ENCODE measurements at regions not wholly inside any gene's neighbourhood (a gene's known extent, or its start where the extent isn't known, plus 50 kb on each side); places are given as distances from the start of the nearest gene placed in this dataset.

GRCh38 chr5:141778206-141778605 is 96.2 kb upstream of the ARAP3 start:
- no peak overlapping the region for H3K4me3 ChIP-seq (ENCODE audit: extremely low read depth in 1 of 4, insufficient read depth in 2 of 4, low read depth in 3 of 4, low read length in 4 of 4)
- no peak for TF ChIP-seq CEBPB (IDR thresholded peaks at IDR 0.05; ENCODE audit: low read depth, low read length)

More at GRCh38 chr5:141778206-141778605, 96.2 kb upstream of the ARAP3 start:
- Histone ChIP-seq H4K5ac (ENCODE audit: insufficient read length, low read depth, low read length) (no peak overlapping the region), H3K9ac (replicated peaks in 1 of 4; ENCODE audit: extremely low read depth in 1 of 4, low read depth in 3 of 4, low read length in 3 of 4) (no peak overlapping the region), H3K56ac (replicated peaks; ENCODE audit: insufficient read length, low read depth, low read length) (no peak overlapping the region), H3K18ac (ENCODE audit: extremely low read depth, low read length) (no peak overlapping the region), H3K4me2 (ENCODE audit: insufficient read depth in 1 of 2, low read depth in 2 of 2, low read length in 2 of 2) (no peak overlapping the region), H2BK20ac (ENCODE audit: low read length) (peak overlapping the region; percentile 90; the same call in 1 of the 2 replicates), H3K36me3 (ENCODE audit: control insufficient read depth in 2 of 4, insufficient read depth in 4 of 4, low read length in 3 of 4) (no peaks in the 10 kb centered on the region), H2BK120ac (replicated peaks; ENCODE audit: low read depth, low read length) (no peak overlapping the region), H3K14ac (ENCODE audit: insufficient read length) (no peak overlapping the region), H2BK5ac (ENCODE audit: low read depth, low read length) (no peak overlapping the region), H2AFZ (ENCODE audit: low read length) (no peak overlapping the region), H3K23ac (ENCODE audit: insufficient read length) (no peak overlapping the region), H4K20me1 (replicated peaks in 1 of 2; ENCODE audit: control insufficient read depth in 1 of 2, insufficient read depth in 2 of 2, low read length in 2 of 2) (no peaks in the 10 kb centered on the region), H3K23me2 (ENCODE audit: low read depth, low read length) (no peaks in the 10 kb centered on the region; the same call in 1 of the 2 replicates), H3K9me3 (ENCODE audit: insufficient read depth in 2 of 2, low read depth in 1 of 2, low read length in 1 of 2) (no peaks in the 10 kb centered on the region), H2BK15ac (ENCODE audit: low read length) (peak overlapping the region; percentile 53; the same call in 1 of the 2 replicates), H2AK5ac (ENCODE audit: low read depth, low read length) (no peak overlapping the region), H3K79me2 (ENCODE audit: control insufficient read depth in 1 of 2, insufficient read depth in 2 of 2, low read length in 2 of 2) (no peaks in the 10 kb centered on the region), H4K91ac (replicated peaks; ENCODE audit: insufficient read length, low read length) (no peak overlapping the region), H3K4ac (replicated peaks; ENCODE audit: insufficient read length, low read depth, low read length) (no peak overlapping the region), H4K8ac (ENCODE audit: extremely low read depth, insufficient read depth, low read length) (no peak overlapping the region), H3K27me3 (replicated peaks in 1 of 4; ENCODE audit: control insufficient read depth in 3 of 4, extremely low read depth in 1 of 4, insufficient read depth in 3 of 4, low read length in 3 of 4) (no peaks in the 10 kb centered on the region), H3K4me1 (replicated peaks in 1 of 4; ENCODE audit: control insufficient read depth in 3 of 4, insufficient read depth in 4 of 4, low read length in 3 of 4) (peaks cover 0 to 10% (median 6%) of the 10 kb centered on the region in 4 experiments; a peak in 6 of 7 replicates), H3K79me1 (ENCODE audit: low read depth, low read length) (no peaks in the 10 kb centered on the region; the same call in 1 of the 2 replicates), H3K27ac (ENCODE audit: low read depth, low read length) (no peak overlapping the region), H2BK12ac (ENCODE audit: low read depth, low read length) (peak overlapping the region; percentile 60; the same call in 1 of the 2 replicates)
- POLR2A ChIA-PET (ENCODE audit: partially characterized antibody): interaction anchor here (0.6 to 1.9 kb wide), 5 partner anchors 10 to 22 kb away, joined by 3 to 7 read pairs (median 4); no protein-coding TSS in a partner anchor
- FAIRE-seq: no peak
- WGBS, 2 experiments (ENCODE audit: extremely low coverage in 1 of 2, insufficient coverage in 1 of 2, insufficient read length in 1 of 2, insufficient replicate concordance in 2 of 2, low coverage in 1 of 2, low lambda C conversion rate in 2 of 2, missing lambda C conversion rate in 1 of 2): 73% methylated on average over 11 of the region's 11 CpGs; no CpG with 5 or more reads in 1 of the 2 experiments
- no peak for DNase-seq (ENCODE audit: low read depth in 1 of 2, low spot score in 2 of 2)
- CTCF ChIA-PET (ENCODE audit: partially characterized antibody): interaction anchor here (0.6 to 5.7 kb wide), 13 partner anchors 11 to 327 kb away, joined by 3 to 41 read pairs (median 6); partner anchors contain the start of gene PCDH1

All from H1 (cell line).